Smooth muscle cell (in vitro differentiated cells): ENCODE measurements at regions not wholly inside any gene's neighbourhood (a gene's known extent, or its start where the extent isn't known, plus 50 kb on each side); places are given as distances from the start of the nearest gene placed in this dataset.

Source experiments
- DNase-seq: peaks from one replicate; lab custom pipeline; 2025; ENCODE audit not compliant: unreplicated experiment; lab: John Stamatoyannopoulos, UW
- H2AFZ ChIP-seq: fragments of 200-600 bp; sonication (generic); 2 replicates; pipeline ENCODE4 v1.6.0; 2016; ENCODE audit warnings: antibody characterized with exemption, low read depth, mild to moderate bottlenecking
- H3F3A ChIP-seq: fragments of 200-600 bp; sonication (generic); 2 replicates; pipeline ENCODE4 v1.6.0; 2017; ENCODE audit warnings: antibody characterized with exemption, low read depth
- H3K27ac ChIP-seq: fragments of 200-600 bp; sonication (generic); 2 replicates; pipeline ENCODE4 v1.5.1; 2016; ENCODE audit warnings: low read depth, mild to moderate bottlenecking
- H3K27me3 ChIP-seq: fragments of 200-600 bp; sonication (generic); 2 replicates; pipeline ENCODE4 v1.6.1; 2016; ENCODE audit warnings: low read depth, mild to moderate bottlenecking
- H3K36me3 ChIP-seq: fragments of 200-600 bp; sonication (generic); 2 replicates; pipeline ENCODE4 v1.5.1; 2016; ENCODE audit warnings: low read depth
- H3K4me1 ChIP-seq: fragments of 200-600 bp; sonication (generic); 2 replicates; pipeline ENCODE4 v1.5.1; 2016; ENCODE audit warnings: low read depth
- H3K4me2 ChIP-seq: fragments of 200-600 bp; sonication (generic); 2 replicates; pipeline ENCODE4 v1.6.0; 2016; ENCODE audit warnings: mild to moderate bottlenecking
- H3K4me3 ChIP-seq: fragments of 200-600 bp; sonication (generic); 2 replicates; pipeline ENCODE4 v1.5.1; 2016; ENCODE audit warnings: mild to moderate bottlenecking
- H3K79me2 ChIP-seq: fragments of 200-600 bp; sonication (generic); 2 replicates; pipeline ENCODE4 v1.6.0; 2016; ENCODE audit warnings: low read depth, mild to moderate bottlenecking
- H3K9ac ChIP-seq: fragments of 200-600 bp; sonication (generic); 2 replicates; pipeline ENCODE4 v1.6.0; 2016; ENCODE audit warnings: low read depth
- H3K9me3 ChIP-seq: fragments of 200-600 bp; sonication (generic); replicated peaks from 2 replicates; pipeline ENCODE4 v1.5.1; 2016; ENCODE audit warnings: low read depth
- H4K20me1 ChIP-seq: fragments of 200-600 bp; sonication (generic); 2 replicates; pipeline ENCODE4 v1.6.0; 2016; ENCODE audit warnings: low read depth
- WGBS: methylation state at CpG from one replicate; pipeline ENCODE4 v1.1.7; 2016; ENCODE audit warnings: low lambda C conversion rate; 5-methylcytosine and 5-hydroxymethylcytosine counted together
- TF ChIP-seq, protein P1 (sequence below): fragments of 200-600 bp; sonication (generic); IDR thresholded peaks from 2 replicates; pipeline ENCODE4 v1.5.1; 2017; ENCODE audit warnings: borderline replicate concordance, mild to moderate bottlenecking, antibody characterized with exemption; ENCODE audit not compliant: insufficient read depth, poor library complexity, severe bottlenecking

DNA sequence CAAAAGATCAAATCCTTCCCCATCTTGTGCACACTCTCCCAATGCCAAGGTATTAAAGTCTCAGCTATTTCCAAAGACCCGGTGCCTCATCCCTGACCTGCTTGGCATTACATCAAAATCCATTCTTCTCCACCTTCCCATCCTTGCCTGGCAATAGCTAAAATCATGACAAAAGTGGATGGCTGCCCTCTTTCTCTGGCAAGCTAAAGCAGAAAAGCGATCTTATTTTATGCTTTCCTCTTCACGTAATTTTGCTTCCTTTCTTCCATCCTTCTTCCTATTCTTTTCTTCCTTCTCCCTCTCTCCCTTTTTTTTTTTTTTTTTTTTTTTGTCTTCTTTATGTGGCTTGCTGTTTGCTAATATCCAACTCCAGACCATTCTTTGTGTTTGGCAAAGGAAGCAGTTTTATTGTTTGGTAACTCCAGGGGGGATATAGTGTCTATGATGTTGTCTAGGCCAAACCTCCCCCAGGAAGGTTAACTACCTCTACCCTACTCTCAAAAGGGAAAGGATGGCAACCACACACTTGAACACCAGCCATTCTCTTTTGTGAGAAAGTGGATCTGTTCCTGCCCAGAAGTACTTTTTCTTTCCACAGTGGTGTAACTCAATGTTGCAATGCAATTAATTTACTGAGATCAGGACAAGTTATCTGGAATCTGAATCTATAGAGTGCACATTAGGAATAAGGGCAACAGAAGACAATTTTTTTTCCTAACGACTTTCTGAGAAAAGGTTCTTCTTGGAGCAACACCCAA lies 120.9 kb upstream of the TMEM161B start:
- Histone ChIP-seq H3F3A (no peaks in the 10 kb centered on the region), H3K36me3 (no peaks in the 10 kb centered on the region), H3K4me1 (peaks cover 44% of the 10 kb centered on the region), H3K27ac (no peak overlapping the region), H4K20me1 (no peaks in the 10 kb centered on the region), H3K9me3 (no peaks in the 10 kb centered on the region), H3K9ac (no peak overlapping the region), H3K79me2 (no peaks in the 10 kb centered on the region), H3K27me3 (peaks cover 33% of the 10 kb centered on the region), H2AFZ (no peak overlapping the region), H3K4me3 (no peak overlapping the region), H3K4me2 (no peak overlapping the region)
- no peak for DNase-seq
- TF ChIP-seq, protein P1, sequence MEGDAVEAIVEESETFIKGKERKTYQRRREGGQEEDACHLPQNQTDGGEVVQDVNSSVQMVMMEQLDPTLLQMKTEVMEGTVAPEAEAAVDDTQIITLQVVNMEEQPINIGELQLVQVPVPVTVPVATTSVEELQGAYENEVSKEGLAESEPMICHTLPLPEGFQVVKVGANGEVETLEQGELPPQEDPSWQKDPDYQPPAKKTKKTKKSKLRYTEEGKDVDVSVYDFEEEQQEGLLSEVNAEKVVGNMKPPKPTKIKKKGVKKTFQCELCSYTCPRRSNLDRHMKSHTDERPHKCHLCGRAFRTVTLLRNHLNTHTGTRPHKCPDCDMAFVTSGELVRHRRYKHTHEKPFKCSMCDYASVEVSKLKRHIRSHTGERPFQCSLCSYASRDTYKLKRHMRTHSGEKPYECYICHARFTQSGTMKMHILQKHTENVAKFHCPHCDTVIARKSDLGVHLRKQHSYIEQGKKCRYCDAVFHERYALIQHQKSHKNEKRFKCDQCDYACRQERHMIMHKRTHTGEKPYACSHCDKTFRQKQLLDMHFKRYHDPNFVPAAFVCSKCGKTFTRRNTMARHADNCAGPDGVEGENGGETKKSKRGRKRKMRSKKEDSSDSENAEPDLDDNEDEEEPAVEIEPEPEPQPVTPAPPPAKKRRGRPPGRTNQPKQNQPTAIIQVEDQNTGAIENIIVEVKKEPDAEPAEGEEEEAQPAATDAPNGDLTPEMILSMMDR, result no peak
- 82% methylated on average over 4 of the region's 4 CpGs for WGBS

DNA sequence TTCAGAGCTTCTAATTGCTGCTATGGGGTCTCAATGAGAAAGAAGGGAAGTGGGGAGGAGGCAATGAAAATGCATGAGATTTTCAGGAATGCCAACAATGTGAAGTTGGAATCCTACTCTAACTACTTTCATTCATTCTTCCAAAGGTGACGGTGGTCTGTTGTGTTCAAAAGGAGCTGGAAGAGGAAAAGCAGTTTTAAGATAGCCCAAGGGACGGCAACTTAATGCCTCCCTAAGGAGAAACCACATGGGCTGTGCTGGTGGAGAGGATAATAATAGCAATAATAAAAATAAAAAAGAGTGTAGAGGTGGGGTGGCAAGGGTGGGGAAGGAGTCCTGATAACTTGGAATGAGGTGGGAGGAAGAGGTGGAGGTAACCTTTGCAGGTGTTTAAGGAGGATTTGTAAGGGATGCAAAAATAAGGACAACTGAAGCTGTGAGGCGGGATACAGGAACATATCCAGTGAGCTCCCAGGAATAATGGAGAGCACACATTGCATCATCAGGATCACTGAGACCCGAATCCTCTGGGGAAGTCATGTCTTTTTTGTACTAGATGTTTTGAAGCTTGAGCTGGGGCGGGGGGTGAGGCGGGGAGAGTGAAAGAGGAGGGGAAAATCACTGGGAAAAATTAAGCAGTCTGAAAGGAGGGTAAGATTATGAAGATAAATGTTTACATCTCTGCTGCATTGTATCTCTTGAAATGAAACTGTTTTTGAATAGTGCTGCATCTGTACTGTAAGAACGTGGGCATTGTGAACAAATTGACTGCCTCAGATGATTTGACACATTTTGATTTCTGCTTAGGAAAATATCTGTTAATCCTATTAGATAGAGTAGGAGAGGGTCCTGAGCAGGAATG lies 120.1 kb upstream of the TMEM161B start:
- Histone ChIP-seq H4K20me1 (no peaks in the 10 kb centered on the region), H3F3A (no peaks in the 10 kb centered on the region), H3K27me3 (peaks cover 25% of the 10 kb centered on the region), H3K4me1 (peaks cover 43% of the 10 kb centered on the region), H3K4me3 (no peak overlapping the region), H3K4me2 (no peak overlapping the region), H3K9me3 (no peaks in the 10 kb centered on the region), H3K27ac (no peak overlapping the region), H2AFZ (no peak overlapping the region), H3K79me2 (no peaks in the 10 kb centered on the region), H3K36me3 (no peaks in the 10 kb centered on the region), H3K9ac (no peak overlapping the region)
- DNase-seq, result no peak
- 34% methylated on average over 7 of the region's 7 CpGs for WGBS
- TF ChIP-seq, protein P1, result no peak

DNA sequence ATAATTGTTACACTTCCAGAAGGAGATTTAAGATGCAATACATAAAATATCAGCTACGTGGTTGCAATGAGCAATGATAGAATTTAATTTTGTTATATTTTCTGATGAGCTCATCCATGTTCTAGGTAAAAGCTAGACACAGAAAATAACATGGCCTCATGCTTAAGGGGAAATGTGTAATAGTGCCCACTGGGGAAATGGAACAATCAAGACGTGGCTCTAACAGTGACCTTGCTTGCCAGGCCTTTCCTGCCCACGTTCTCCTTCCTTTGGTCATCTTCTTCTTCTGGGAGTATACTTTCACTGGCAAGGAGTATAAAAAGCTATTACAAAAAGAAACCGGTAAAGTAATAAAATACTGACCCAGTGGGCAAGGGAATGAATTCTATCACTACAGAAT lies 116.2 kb upstream of the TMEM161B start:
- Histone ChIP-seq H3K4me1 (peaks cover 14% of the 10 kb centered on the region), H3K4me3 (no peak overlapping the region), H3K4me2 (no peak overlapping the region), H3K27ac (no peak overlapping the region), H3K9ac (no peak overlapping the region), H3K36me3 (no peaks in the 10 kb centered on the region), H2AFZ (no peak overlapping the region), H3F3A (no peaks in the 10 kb centered on the region), H3K27me3 (peaks cover 6% of the 10 kb centered on the region), H3K79me2 (no peaks in the 10 kb centered on the region), H3K9me3 (no peaks in the 10 kb centered on the region), H4K20me1 (no peaks in the 10 kb centered on the region)
- 92% methylated on average over 4 of the region's 4 CpGs for WGBS
- TF ChIP-seq, protein P1, result no peak
- DNase-seq, result no peak
